ENCODE measurements at regions not wholly inside any gene's neighbourhood (a gene's known extent, or its start where the extent isn't known, plus 50 kb on each side); places are given as distances from the start of the nearest gene placed in this dataset.

GRCh38 chr2:204367466-204367865 is 177.8 kb upstream of the PARD3B start:
- no peak for TF ChIP-seq CTCF (IDR thresholded peaks at IDR 0.05; ENCODE audit: low read length)
- no peak for TF ChIP-seq EZH2phosphoT487 (IDR thresholded peaks at IDR 0.05; ENCODE audit: low read length)
- no peak for TF ChIP-seq EZH2 (optimal IDR thresholded peaks at IDR 0.05; ENCODE audit: low read depth, low read length)
